HG02610 (cell line): ENCODE measurements at regions not wholly inside any gene's neighbourhood (a gene's known extent, or its start where the extent isn't known, plus 50 kb on each side); places are given as distances from the start of the nearest gene placed in this dataset.

ENCODE experiments used
- ATAC-seq: cut with Tn5 transposase; IDR thresholded peaks from one replicate; pipeline ENCODE4 v1.9.1; 2021; ENCODE audit warnings: mild to moderate bottlenecking, moderate library complexity; ENCODE audit not compliant: unreplicated experiment

DNA sequence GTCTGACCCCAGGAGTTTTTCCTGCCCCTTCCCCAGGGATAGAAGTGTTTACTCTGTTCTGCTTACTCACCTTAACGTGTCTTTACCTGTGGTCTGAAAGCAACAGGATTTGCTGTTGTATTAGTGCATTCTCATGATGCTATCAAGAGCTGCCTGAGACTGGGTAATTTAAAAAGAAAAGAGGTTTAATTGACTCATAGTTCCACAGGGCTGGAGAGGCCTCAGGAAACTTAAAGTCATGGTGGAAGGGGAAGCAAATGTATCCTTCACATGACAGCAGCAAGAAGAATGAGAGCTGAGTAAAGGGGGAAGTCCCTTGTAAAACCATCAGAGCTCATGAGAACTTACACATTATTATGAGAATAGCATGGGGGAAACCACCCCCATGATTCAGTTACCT lies 240.4 kb downstream of the SNAPC1 start:
- ATAC-seq, result no peak

DNA sequence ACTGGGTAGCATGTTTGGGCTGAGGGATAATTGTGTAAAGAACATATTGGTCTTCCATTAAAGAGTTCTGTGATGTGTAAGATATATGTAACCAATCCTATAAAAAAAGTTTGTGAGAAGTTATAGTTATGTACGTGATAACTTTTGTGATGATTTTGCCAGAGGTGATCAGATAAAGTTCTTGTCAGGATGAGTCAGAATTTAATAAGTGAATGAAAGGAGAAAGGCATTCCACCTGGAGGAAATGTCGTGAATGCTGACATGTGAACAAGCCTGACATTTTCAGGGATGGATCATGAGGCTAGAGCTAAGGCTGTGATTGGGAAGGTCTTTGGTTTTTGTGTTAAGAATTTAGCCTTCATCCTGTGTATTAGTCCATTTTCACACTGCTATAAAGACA lies 241.5 kb downstream of the SNAPC1 start:
- ATAC-seq, result no peak

DNA sequence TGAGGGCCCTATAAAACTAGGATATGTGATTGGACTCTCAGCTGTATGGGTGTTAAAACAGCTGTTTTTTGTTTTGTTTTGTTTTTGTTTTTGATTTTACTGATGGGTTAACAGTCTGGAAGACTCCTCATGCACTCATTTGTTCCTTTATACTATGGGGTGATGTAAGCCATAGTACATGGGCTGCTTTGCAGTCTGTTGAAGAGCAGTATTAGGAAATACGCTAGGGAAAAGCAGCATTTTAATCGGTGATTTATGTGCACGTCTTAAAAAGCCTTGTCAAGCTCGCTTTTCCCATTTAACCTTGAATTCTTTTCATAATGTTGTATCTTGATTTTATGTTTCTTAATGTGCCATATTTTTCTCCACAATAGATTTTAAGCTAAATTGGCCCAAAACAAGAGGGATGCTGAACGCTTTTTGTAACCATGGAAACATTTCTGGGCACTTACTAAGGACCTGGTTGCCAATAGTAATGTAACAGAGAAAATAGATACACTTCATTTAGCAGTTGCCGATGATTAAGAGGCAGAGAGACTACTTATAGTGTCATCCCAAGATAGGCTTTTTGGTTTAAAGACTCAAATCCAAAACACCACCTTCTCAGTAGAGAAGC lies 244.0 kb downstream of the SNAPC1 start:
- ATAC-seq, result no peak

DNA sequence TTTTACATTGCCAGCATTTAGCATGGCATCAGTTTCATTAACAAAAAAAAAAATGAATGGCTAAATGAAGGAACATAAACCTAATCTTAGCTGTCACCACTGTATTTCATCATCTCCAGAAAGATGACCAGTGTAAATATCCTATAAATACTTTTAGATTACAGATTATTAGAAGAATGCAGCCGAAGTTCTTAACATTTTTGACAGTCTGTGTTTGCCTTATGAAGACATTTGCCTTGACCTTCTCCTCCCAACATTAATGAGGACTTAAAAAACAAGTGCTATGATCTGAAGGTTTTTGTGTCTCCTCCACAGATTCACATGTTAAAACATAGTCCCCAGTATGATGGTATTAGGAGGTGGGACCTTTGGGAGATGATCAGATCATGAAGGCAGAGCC lies 253.0 kb downstream of the SNAPC1 start:
- no peak for ATAC-seq

DNA sequence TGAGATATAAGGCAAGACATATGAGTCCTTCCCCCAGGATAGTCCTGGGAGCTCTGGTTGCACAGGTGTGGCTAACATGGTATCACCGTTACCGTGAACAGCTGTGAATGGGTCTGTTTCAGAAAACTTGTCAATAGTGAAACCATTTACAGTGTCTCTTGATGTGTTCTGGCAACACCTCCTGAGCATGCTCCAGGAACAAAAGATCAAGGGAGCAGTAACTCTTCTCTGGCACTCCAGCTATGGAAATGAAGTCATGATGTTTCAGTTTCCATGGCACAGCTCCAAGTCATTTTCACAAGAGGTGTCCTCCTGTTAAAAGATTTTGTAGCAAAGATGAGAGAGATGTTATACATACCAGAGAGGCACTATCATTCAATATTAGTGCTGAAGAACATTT lies 253.7 kb downstream of the SNAPC1 start:
- no peak for ATAC-seq

DNA sequence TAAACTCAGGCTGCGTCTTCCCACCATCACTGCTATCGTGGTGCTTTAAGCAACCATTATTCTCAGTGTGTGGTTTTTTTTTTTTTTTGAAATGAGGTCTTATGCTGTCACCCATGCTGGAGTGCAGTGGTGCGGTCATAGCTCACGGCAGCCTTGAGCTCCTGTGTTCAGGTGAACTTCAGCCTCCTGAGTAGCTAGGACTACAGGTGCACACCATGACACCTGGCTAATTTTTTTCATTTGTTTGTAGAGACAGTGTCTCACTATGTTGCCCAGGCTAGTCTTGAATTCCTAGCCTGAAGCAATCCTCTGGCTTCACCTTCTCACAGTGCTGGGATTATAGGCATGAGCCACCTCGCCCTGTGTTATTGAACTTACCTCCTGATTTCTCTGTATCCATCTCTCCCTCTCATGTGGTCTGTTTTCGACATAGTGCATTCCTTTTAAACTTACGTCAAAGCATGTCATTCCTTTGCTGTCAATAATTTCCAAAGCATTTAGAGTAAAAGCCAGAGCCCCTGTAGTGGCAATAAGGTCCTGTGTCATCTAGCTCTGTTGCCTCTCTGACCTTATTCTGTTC lies 255.5 kb downstream of the SNAPC1 start:
- no peak for ATAC-seq

DNA sequence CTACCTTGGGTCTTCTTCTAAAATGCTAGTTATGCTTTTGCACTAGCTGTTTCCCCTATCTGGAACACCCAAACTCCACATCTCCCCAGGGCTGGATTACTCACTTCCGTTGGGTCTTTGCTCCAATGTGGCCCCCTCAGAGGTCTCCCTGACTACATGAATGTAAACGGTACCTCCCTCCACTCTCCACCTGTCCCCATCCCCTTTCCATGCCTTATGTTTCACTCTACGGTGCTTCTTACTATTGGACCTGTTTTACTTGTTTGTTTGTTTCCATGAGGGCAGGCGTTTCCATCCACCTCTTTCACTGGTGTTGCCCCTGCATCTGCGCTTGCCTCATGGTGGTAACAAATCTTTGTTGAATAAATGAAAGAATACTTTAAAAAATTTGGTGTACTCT lies 256.4 kb downstream of the SNAPC1 start:
- ATAC-seq, result no peak

DNA sequence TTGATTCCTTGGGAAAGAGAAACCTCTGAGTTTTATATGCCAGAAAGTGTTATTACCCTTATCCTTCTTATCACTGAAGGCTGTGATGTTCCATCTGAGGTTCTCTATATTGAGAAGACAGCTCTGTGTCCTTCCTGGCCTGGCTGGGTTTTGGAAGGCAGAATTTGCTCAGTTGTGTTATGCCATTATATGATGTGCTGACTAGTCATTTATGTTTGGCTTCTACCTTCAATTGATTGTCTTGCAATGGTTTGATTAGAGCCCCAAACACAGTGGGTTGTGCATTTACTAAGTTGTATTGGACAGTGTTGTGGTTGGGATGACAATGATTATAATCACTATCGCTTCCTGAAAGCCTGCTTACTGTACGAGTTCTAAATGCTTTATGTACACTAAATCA lies 265.7 kb downstream of the SNAPC1 start:
- no peak for ATAC-seq

DNA sequence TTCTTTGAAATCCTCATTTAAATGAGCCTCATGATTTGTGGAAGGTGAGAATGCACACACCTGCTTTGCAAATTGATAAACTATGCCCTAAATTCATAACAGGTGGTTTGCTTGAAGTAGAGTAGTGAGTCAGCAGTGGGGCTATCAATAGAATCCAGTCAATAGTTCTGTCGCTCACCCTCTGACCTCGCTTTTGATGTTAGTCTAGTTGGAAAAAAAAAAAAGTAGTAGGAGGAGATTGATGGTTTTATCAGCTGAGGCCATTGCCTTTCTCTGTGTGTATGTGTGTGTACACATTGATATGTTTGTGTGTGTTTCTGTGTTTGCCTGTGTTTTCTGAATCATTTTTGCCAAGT lies 267.3 kb downstream of the SNAPC1 start:
- peak; percentile 74 for ATAC-seq

DNA sequence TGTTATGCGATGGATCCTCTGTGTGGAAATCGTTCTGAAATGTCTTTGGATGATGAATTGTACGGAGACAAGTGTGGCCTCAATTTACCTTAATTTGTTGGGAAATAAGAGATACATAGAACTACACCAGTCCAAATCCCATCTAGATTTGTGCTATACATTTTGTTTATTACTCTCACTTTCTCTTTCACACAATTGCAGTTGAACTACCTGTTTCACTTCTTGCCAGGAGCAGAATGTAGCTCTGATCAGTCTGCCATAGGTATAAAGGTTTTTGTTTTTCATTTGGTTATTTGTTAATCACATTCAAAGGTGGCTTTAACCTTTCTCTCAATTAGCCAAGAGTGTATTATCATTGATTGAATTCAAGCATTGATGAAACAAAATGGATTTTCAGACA lies 268.2 kb downstream of the SNAPC1 start:
- ATAC-seq, result no peak

DNA sequence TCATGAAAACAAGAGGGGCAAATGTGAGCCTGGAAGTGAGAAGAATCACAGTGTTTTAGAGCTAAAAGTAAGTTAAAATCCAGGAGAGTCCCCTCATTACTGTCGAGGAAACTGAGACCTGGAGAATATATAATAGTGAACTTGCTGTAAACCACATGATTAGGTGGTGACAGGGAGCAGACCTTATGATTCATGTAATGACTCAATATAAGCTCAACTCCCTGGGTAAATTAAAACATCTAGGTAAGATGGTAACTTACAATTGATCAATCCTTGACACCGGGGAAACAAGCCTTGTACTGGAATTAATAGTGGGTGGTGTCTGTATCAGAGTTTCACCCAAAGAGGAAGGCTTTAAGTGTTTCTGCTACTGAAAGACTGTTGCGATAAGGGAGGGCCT lies 269.3 kb downstream of the SNAPC1 start:
- ATAC-seq, result no peak

DNA sequence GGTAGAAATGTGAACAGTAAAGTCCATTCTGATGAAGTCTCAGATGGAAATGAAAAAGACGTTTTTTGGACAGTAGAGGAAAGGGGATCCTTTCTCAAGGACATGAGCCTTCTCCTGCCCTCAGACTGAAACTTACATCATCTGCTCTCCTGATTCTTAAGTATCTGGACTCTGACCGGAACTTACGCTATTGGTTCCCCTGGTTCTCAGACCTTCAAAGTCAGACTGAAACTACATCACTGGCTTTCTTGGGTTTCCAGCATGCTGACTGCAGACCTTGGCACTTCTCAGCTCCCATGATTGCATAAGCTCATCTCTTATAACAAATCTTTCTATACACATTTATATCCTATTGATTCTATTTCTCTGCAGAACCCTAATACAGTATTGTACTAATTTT lies 291.0 kb downstream of the SNAPC1 start:
- ATAC-seq, result no peak

DNA sequence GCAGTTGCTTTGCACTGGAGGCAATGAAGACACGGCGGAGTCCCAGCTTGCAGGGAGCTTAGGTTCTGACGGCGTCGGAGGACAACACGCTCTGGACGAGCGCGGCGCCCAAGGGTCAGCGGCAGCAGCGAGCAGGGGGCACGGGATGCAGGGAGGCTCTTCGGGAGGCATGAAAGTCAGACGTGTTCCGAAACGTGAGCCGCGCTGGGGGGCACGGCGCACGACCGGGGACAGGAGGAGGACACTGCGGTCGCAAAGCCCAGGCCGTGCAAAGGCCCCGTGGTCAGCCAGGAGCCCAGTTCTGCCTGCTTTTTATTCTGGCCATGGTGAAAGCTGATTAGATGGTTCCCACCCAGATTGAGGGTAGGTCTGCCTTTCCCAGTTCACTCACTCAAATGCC lies 294.6 kb downstream of the SNAPC1 start:
- ATAC-seq, result no peak

DNA sequence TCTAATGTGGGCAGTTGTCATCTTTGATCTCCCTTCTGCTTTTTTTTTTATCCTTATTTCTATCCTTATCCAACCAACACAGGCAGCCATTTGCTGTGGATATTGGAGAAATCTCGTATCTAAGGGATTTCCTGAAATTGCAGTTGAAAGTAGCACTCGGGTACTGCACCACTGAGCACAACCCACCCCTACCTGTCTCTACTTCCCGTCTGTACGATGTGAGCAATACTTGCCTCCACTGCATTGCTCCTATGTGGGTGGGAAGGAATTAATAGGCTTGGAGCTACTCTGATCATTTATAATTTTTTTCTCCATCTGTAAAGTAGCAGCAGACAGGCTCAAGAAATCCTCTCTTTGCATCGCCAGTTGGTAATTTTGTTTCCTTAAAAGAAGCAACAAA lies 300.4 kb downstream of the SNAPC1 start:
- no peak for ATAC-seq

DNA sequence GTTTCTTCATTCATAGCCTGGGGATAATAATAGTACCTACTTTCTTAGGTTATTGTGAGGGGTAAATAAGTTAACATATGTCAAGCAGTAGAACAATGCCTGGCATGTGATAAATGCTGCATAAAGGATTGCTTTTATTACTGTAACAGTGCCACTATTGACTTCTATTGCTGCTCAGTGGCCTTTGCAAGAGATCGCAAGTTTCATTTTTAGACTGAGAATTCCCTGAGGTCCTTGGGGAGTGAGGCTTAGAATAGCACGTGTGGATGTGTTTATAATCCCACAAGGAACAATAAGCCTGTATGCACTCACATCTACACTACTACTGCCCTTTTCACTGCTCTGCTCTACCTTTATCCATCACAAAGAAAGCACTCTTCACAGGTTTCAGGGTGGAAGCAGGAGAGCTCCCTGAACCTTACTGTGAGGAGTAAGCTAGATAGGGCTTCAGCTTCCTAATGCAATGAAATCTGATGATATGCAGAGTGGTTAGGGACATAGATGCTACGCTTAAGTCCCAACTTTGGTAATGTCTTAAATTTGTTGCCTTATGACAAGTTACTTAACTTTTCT lies 302.6 kb downstream of the SNAPC1 start:
- no peak for ATAC-seq

DNA sequence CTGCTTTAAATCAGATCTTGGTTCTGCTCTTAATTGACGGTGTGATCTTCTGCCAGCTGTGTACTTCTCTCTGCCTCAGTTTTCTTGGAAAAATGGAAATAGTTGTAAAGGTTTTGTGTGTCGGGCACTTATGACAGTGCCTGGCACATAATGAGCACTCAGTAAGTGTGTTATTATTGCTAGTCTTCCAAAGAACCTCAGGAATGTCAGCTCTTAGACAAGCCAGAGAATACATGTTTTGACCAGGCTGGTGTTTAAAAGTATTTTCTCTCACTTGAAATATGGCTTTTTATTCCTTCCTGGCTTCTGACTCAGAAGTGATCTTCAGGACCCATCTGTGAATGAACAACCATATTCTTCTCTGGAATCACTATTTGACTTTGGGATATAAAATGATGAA lies 304.1 kb downstream of the SNAPC1 start:
- no peak for ATAC-seq

DNA sequence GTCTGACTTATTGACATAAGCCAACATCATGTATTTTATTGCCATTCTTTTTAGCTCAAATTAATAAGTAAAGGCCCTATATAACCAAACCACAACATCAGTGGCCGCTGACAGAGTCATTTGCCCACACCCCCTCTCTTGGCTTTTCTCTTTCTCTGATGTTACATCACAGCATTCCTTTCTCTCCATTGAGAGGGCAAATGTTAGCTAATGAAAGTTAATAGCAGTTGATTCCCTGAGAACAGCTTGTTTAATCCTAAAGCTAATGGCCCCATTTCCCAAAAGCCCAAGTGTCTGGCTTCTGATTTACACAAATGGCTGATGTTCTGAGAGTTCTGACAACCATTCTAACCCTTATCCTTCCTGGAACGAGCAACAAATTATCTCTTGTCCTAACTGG lies 308.8 kb downstream of the SNAPC1 start:
- ATAC-seq, result no peak

DNA sequence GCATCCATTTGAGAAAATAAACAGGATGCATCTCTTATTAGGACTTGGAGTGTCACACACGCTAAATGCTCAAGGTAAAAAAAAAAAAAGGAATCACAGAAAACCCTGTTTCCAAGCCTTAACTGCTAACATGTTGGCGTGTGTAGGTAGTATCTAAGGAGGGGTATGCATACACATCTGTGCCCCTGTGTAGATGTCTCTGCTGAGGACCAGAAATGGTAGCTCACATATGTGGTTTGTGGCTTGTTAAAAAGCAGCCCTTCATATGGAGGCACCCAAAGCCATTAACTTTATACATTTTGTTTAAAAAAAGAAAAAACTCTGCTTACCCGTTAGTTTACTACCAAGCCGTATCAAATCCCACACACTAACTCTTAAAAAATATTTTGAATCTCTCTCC lies 314.1 kb downstream of the SNAPC1 start:
- ATAC-seq, result no peak

DNA sequence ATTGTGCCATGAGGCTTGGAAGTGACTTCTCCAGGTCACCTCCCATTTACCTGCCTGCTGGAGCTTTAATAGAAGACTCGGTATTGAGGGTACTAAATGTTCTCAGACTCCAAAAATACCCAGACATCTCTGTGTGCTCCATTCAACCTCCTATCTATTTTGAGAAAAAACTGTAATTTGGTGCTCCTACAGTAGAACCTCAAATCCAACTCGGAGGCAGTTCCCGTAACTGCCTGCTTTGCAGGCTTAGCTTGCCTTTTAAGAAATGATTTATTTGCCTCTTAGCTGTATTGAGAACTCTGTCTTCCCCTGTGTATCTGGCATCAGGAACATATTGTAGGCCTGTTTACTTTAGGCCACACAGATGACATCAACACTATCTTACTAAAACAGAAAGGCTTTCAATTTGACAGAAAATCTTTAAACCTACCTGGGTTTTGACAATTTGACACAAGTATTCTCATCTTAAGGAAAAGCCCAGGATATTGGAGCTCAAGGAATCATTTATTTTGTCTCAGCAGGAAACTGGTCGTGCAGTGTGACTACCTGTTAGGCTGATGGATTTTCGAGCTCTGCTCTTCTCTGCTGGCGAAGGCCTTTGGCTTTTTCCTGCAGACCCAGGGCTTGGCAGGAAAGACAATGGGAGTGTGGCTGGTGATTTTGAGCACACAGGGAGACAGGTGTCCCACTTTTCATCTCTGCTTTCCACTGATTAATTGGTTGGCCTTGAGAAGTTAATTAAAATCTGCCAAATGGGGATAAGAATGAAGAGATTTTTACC lies 314.8 kb downstream of the SNAPC1 start:
- ATAC-seq, result no peak

DNA sequence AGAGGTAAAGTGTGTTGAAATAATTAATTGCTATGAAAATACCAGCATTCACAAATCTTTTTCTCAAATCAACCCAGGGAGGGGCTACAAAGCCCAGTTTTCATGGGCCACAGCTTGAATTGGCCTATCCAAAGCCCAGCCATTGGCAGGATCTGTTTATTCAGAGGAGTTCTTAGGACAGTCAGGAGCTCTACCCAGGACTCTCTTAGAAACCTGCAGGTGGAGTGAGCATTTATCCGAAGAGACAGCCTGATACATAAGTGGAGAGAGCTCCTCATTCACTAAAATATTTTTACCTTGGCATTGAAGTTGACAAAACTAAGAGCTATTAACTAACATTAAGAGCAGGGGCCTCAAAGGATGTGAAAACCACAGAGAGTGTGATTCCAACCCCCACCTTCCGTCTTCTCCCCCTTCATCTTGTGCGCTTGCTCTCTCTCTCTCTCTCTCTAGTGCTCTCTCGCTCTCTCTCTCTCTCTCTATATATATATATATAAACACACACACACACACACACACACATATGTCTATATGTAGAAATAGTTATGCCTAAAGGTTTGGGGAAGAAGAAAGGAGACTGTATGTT lies 315.5 kb downstream of the SNAPC1 start:
- ATAC-seq, result no peak

DNA sequence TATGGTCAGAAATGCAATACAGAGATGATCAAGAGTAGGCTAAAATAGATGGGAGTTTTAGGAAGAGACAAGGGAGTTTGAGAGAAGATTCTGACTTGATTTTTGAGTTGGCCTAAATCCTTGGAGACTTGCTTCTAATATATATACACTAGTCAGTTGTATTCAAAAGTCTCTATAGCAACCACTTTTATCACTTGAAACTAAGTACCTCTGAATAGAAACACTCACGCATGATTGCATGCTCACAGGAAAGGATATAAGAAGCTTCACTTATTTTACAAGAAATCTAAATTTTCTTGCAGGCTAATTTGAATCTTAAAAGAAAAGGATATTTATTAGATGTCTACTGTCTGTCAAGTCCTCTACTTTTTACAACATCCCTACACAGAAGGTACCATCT lies 316.8 kb downstream of the SNAPC1 start:
- peak; percentile 47 for ATAC-seq
